ENCODE measurements at regions not wholly inside any gene's neighbourhood (a gene's known extent, or its start where the extent isn't known, plus 50 kb on each side); places are given as distances from the start of the nearest gene placed in this dataset.
A peak's percentile ranks its signal among the peaks of the same experiment; 100 is the strongest.

DNA sequence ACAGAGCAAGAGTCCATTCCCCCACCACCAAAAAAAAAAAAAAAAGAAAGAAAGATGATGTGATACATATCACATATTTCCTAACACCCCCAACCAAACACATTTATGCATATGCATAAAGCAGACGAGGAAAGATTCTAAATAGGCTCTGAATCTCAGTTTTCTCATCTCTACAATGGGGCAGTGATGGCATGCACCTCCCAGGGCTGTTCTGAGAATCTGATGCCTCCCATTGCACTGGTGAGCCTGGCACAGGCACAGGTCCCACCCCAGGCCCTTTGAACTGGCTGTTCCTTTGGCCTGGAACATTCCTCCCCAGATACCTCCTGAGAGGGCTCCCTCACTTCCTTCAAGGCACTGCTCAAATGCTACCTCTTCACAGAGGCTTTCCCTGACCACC lies 116.5 kb downstream of the C9orf50 start:
- TF ChIP-seq NFE2L2 (IDR thresholded peaks at IDR 0.05; ENCODE audit: low read depth, low read length): no peak
- no peak for TF ChIP-seq POLR2A (IDR thresholded peaks at IDR 0.05; ENCODE audit: low read depth, low read length)
- no peak for TF ChIP-seq SMC3 (IDR thresholded peaks at IDR 0.05; ENCODE audit: low read depth, low read length)
- TF ChIP-seq CHD1 (IDR thresholded peaks at IDR 0.05; ENCODE audit: low read depth, low read length): no peak
- no peak for TF ChIP-seq MXI1 (IDR thresholded peaks at IDR 0.05; ENCODE audit: borderline replicate concordance, low read depth, low read length)
- TF ChIP-seq MAZ (IDR thresholded peaks at IDR 0.05; ENCODE audit: borderline replicate concordance, low read depth, low read length): no peak
- no peak for TF ChIP-seq MAFK (IDR thresholded peaks at IDR 0.05; ENCODE audit: low read depth, low read length)
- no peak for TF ChIP-seq FOS (IDR thresholded peaks at IDR 0.05; ENCODE audit: low read depth, low read length)
- TF ChIP-seq, protein P1, sequence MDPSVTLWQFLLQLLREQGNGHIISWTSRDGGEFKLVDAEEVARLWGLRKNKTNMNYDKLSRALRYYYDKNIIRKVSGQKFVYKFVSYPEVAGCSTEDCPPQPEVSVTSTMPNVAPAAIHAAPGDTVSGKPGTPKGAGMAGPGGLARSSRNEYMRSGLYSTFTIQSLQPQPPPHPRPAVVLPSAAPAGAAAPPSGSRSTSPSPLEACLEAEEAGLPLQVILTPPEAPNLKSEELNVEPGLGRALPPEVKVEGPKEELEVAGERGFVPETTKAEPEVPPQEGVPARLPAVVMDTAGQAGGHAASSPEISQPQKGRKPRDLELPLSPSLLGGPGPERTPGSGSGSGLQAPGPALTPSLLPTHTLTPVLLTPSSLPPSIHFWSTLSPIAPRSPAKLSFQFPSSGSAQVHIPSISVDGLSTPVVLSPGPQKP (IDR thresholded peaks at IDR 0.05; ENCODE audit: borderline replicate concordance, low read depth, low read length): no peak
- TF ChIP-seq, protein P2, sequence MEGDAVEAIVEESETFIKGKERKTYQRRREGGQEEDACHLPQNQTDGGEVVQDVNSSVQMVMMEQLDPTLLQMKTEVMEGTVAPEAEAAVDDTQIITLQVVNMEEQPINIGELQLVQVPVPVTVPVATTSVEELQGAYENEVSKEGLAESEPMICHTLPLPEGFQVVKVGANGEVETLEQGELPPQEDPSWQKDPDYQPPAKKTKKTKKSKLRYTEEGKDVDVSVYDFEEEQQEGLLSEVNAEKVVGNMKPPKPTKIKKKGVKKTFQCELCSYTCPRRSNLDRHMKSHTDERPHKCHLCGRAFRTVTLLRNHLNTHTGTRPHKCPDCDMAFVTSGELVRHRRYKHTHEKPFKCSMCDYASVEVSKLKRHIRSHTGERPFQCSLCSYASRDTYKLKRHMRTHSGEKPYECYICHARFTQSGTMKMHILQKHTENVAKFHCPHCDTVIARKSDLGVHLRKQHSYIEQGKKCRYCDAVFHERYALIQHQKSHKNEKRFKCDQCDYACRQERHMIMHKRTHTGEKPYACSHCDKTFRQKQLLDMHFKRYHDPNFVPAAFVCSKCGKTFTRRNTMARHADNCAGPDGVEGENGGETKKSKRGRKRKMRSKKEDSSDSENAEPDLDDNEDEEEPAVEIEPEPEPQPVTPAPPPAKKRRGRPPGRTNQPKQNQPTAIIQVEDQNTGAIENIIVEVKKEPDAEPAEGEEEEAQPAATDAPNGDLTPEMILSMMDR (conservative IDR thresholded peaks at IDR 0.05; ENCODE audit: low read depth, low read length): no peak
- no peak for TF ChIP-seq RCOR1 (IDR thresholded peaks at IDR 0.05; ENCODE audit: insufficient replicate concordance, low read length)
- TF ChIP-seq, protein P3, sequence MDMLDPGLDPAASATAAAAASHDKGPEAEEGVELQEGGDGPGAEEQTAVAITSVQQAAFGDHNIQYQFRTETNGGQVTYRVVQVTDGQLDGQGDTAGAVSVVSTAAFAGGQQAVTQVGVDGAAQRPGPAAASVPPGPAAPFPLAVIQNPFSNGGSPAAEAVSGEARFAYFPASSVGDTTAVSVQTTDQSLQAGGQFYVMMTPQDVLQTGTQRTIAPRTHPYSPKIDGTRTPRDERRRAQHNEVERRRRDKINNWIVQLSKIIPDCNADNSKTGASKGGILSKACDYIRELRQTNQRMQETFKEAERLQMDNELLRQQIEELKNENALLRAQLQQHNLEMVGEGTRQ (IDR thresholded peaks at IDR 0.05; ENCODE audit: low read depth, low read length): no peak
- TF ChIP-seq RFX5 (IDR thresholded peaks at IDR 0.05; ENCODE audit: low read depth, low read length): no peak
- no peak for TF ChIP-seq CEBPB (IDR thresholded peaks at IDR 0.05; ENCODE audit: low read depth, low read length)
- no peak for TF ChIP-seq BHLHE40 (IDR thresholded peaks at IDR 0.05; ENCODE audit: low read depth, low read length)
- TF ChIP-seq RAD21 (IDR thresholded peaks at IDR 0.05; ENCODE audit: low read length): no peak
- intact Hi-C loops (cut with micrococcal nuclease) (no loop called here), dilution Hi-C loops (cut with HindIII; ENCODE audit: low sequenced_read_pairs, unreplicated experiment) (no loop called here), in situ Hi-C loops (cut with MboI; ENCODE audit: low sequenced_read_pairs) (no loop called here)
- no peak overlapping the region for H3K4me2 ChIP-seq (ENCODE audit: low read depth, low read length)
- POLR2A ChIA-PET (ENCODE audit: unreplicated experiment): no interaction called here
- no peak overlapping the region for H2BK120ac ChIP-seq (ENCODE audit: low read depth, low read length)
- H4K91ac ChIP-seq (ENCODE audit: insufficient read depth, low read depth, low read length): peak overlapping the region; percentile 45; the same call in 1 of the 2 replicates
- CTCF ChIA-PET: no interaction called here
- no peak overlapping the region for H3K4ac ChIP-seq (ENCODE audit: low read depth, low read length)
- peaks cover 6% of the 10 kb centered on the region; the same call in 1 of the 2 replicates for H3K36me3 ChIP-seq (ENCODE audit: control insufficient read depth, insufficient read depth, low read length)
- no CpG with 5 or more reads among the region's 1 CpG for WGBS, 2 experiments (ENCODE audit: extremely low coverage in 2 of 2, insufficient read length in 1 of 2)
- H3K27me3 ChIP-seq (ENCODE audit: control insufficient read depth, insufficient read depth, low read length): no peaks in the 10 kb centered on the region
- no peak overlapping the region; the same call in 1 of the 2 replicates for H2AK5ac ChIP-seq (ENCODE audit: low read depth, low read length)
- H2BK20ac ChIP-seq (ENCODE audit: low read depth, low read length): no peak overlapping the region
- peak overlapping the region; percentile 63 for H2AK9ac ChIP-seq (replicated peaks; ENCODE audit: low read depth, low read length, poor library complexity)
- DNase-seq (no peak), ATAC-seq (ENCODE audit: low read depth) (no peak)
- H3K4me3 ChIP-seq (ENCODE audit: insufficient read depth, low read depth, low read length): no peak overlapping the region
- no peak overlapping the region for H3K27ac ChIP-seq (ENCODE audit: insufficient read depth, low read length)
- H3K14ac ChIP-seq (replicated peaks; ENCODE audit: low read depth, low read length): no peak overlapping the region
- no peak overlapping the region for H3K23ac ChIP-seq (ENCODE audit: low read depth, low read length)
- BruUV-seq (replicated peaks): no TSS peak
- no peak overlapping the region for H2AFZ ChIP-seq (replicated peaks; ENCODE audit: low read length, poor library complexity)
- H3K9ac ChIP-seq (ENCODE audit: low read depth, low read length): no peak overlapping the region
- no peak overlapping the region for H4K5ac ChIP-seq (ENCODE audit: low read depth, low read length)
- no peak overlapping the region for H4K8ac ChIP-seq (ENCODE audit: low read depth in 2 of 2, low read length in 2 of 2)
- H4K20me1 ChIP-seq (ENCODE audit: insufficient read depth, low read length): no peaks in the 10 kb centered on the region
- H2BK15ac ChIP-seq (ENCODE audit: low read depth, low read length): no peak overlapping the region
- H3K9me3 ChIP-seq (ENCODE audit: control insufficient read depth, insufficient read depth, low read length): no peaks in the 10 kb centered on the region
- H3K4me1 ChIP-seq (ENCODE audit: control insufficient read depth, insufficient read depth, low read length): peaks cover 17% of the 10 kb centered on the region
- H2BK5ac ChIP-seq (ENCODE audit: low read depth, low read length, poor library complexity, severe bottlenecking): no peak overlapping the region
- H3K18ac ChIP-seq (ENCODE audit: low read depth, low read length): no peak overlapping the region
- H3K79me1 ChIP-seq (ENCODE audit: low read depth in 1 of 2, low read length in 2 of 2): peaks cover 0 to 9% of the 10 kb centered on the region in 2 experiments; a peak in 3 of 4 replicates
- peaks cover 6% of the 10 kb centered on the region; the same call in 1 of the 2 replicates for H3K9me1 ChIP-seq (ENCODE audit: insufficient read depth, low read length)
- H3K56ac ChIP-seq (ENCODE audit: extremely low read depth, insufficient read depth, low read length): no peak overlapping the region
